ENCODE measurements at regions not wholly inside any gene's neighbourhood (a gene's known extent, or its start where the extent isn't known, plus 50 kb on each side); places are given as distances from the start of the nearest gene placed in this dataset.

- no peak for TF ChIP-seq CTCF (IDR thresholded peaks at IDR 0.05; ENCODE audit: insufficient read depth, low read length, poor library complexity, severe bottlenecking)
- TF ChIP-seq EZH2phosphoT487 (conservative IDR thresholded peaks at IDR 0.05; ENCODE audit: low read length) = no peak
Observed at GRCh38 chrX:25156323-25156722, 140.6 kb upstream of the ARX start.
